BE2C (cell line): ENCODE measurements at regions not wholly inside any gene's neighbourhood (a gene's known extent, or its start where the extent isn't known, plus 50 kb on each side); places are given as distances from the start of the nearest gene placed in this dataset.

Experiments used
- DNase-seq: peaks from one replicate; pipeline ENCODE4 v3.0.0-alpha.2; 2020
- H3K27me3 ChIP-seq: fragments of 250-450 bp; sonication (Bioruptor Pico); 2 replicates; pipeline ENCODE4 v1.5.1; 2020; ENCODE audit warnings: mild to moderate bottlenecking
- H3K36me3 ChIP-seq: fragments of 250-450 bp; sonication (Bioruptor Pico); 2 replicates; pipeline ENCODE4 v1.5.1; 2020; ENCODE audit warnings: mild to moderate bottlenecking
- H3K4me1 ChIP-seq: fragments of 250-450 bp; sonication (Bioruptor Pico); 2 replicates; pipeline ENCODE4 v1.5.1; 2020
- H3K4me3 ChIP-seq: 2 replicates; pipeline ENCODE4 v1.5.1; 2011; ENCODE audit warnings: low read depth, low read length
- H3K9me3 ChIP-seq: fragments of 250-450 bp; sonication (Bioruptor Pico); 2 replicates; pipeline ENCODE4 v1.5.1; 2020
- CTCF ChIP-seq: IDR thresholded peaks from 2 replicates; pipeline ENCODE4 v1.5.1; 2012; ENCODE audit warnings: mild to moderate bottlenecking, low read depth, low read length

GRCh38 chr22:49561976-49562375 is 265.7 kb downstream of the BRD1 start:
- Histone ChIP-seq H3K36me3 (no peaks in the 10 kb centered on the region), H3K4me1 (no peaks in the 10 kb centered on the region), H3K27me3 (no peaks in the 10 kb centered on the region), H3K9me3 (no peaks in the 10 kb centered on the region), H3K4me3 (no peak overlapping the region)
- no peak for TF ChIP-seq CTCF
- no peak for DNase-seq

- no peak for DNase-seq
- H3K4me1 ChIP-seq, result no peaks in the 10 kb centered on the region
- no peaks in the 10 kb centered on the region for H3K9me3 ChIP-seq
- no peak for TF ChIP-seq CTCF
- H3K36me3 ChIP-seq, result no peaks in the 10 kb centered on the region
- H3K4me3 ChIP-seq, result no peak overlapping the region
- H3K27me3 ChIP-seq, result no peaks in the 10 kb centered on the region
Measured at GRCh38 chr22:49561338-49561737, 266.3 kb downstream of the BRD1 start.

- H3K4me1 ChIP-seq, result no peaks in the 10 kb centered on the region
- DNase-seq, result no peak
- TF ChIP-seq CTCF, result no peak
- no peaks in the 10 kb centered on the region for H3K9me3 ChIP-seq
- no peaks in the 10 kb centered on the region for H3K27me3 ChIP-seq
- H3K36me3 ChIP-seq, result no peaks in the 10 kb centered on the region
- H3K4me3 ChIP-seq, result no peak overlapping the region
Measured at GRCh38 chr22:49555526-49555925, 272.1 kb downstream of the BRD1 start.

- H3K4me1 ChIP-seq, result no peaks in the 10 kb centered on the region
- H3K36me3 ChIP-seq, result no peaks in the 10 kb centered on the region
- no peak overlapping the region for H3K4me3 ChIP-seq
- no peaks in the 10 kb centered on the region for H3K9me3 ChIP-seq
- no peak for TF ChIP-seq CTCF
- DNase-seq, result no peak
- H3K27me3 ChIP-seq, result no peaks in the 10 kb centered on the region
Measured at GRCh38 chr22:49554741-49555140, 272.9 kb downstream of the BRD1 start.

- H3K27me3 ChIP-seq, result no peaks in the 10 kb centered on the region
- no peak overlapping the region for H3K4me3 ChIP-seq
- no peak for TF ChIP-seq CTCF
- DNase-seq, result no peak
- no peaks in the 10 kb centered on the region for H3K4me1 ChIP-seq
- no peaks in the 10 kb centered on the region for H3K36me3 ChIP-seq
- no peaks in the 10 kb centered on the region for H3K9me3 ChIP-seq
Measured at GRCh38 chr22:49554296-49554625, 273.4 kb downstream of the BRD1 start.

DNA sequence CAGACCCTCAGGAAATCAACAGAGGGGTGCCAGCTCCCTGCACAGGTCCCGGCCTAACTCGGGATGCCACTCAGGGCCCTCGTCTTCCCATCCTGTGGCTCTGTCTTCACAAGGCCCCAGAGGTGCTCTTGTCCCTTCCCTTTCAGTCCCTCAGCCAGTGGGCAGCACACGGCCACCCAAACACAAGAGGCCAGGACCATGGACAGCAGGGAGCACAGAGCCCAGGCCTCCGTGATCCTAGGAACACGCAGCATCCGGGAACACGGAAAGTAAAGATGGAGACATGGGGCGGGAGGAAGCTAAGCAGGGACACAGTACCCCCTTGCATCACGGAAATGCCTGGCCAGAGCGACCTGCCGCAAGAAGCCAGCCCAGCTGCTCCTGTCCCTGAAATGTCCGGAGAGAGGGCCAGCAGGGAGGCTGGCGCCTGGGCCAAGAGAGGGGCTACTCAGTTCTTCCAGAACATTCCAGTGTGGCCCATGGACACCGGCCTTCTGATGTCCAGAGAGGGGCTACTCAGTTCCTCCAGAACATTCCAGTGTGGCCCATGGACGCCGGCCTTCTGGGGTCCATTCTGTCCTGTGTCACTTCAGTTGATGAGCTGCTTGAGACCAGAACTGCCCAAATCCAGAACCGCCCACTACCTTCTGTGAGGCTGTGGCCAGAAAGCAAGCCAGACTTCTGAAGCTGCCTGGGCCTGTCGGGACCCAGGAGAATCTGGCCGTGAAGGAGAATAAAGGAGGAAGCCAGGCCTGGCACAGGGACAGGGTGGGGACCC is 274.0 kb downstream of the BRD1 start:
- TF ChIP-seq CTCF, result no peak
- no peaks in the 10 kb centered on the region for H3K4me1 ChIP-seq
- H3K27me3 ChIP-seq, result no peaks in the 10 kb centered on the region

More for the DNA sequence above, 274.0 kb downstream of the BRD1 start:
- Histone ChIP-seq H3K4me3 (no peak overlapping the region), H3K36me3 (no peaks in the 10 kb centered on the region), H3K9me3 (no peaks in the 10 kb centered on the region)
- DNase-seq, result no peak
